Stimulated activated CD8-positive, alpha-beta memory T cell treated with anti-CD3 and anti-CD28 coated beads, Interleukin-15, amount 100 ng/mL, for 48 hours (primary cell): ENCODE measurements at regions not wholly inside any gene's neighbourhood (a gene's known extent, or its start where the extent isn't known, plus 50 kb on each side); places are given as distances from the start of the nearest gene placed in this dataset.
"Not testable (repeated sequence)": the region's sequence is repeated elsewhere in the genome, so short reads cannot be mapped to it uniquely, and the experiment has no call there.

Experiments used
- DNase-seq, 2 donors: peaks; one replicate each; pipeline ENCODE4 v3.0.0-alpha.2; 2020; ENCODE audit warnings: low read depth in 2 of 2

DNA sequence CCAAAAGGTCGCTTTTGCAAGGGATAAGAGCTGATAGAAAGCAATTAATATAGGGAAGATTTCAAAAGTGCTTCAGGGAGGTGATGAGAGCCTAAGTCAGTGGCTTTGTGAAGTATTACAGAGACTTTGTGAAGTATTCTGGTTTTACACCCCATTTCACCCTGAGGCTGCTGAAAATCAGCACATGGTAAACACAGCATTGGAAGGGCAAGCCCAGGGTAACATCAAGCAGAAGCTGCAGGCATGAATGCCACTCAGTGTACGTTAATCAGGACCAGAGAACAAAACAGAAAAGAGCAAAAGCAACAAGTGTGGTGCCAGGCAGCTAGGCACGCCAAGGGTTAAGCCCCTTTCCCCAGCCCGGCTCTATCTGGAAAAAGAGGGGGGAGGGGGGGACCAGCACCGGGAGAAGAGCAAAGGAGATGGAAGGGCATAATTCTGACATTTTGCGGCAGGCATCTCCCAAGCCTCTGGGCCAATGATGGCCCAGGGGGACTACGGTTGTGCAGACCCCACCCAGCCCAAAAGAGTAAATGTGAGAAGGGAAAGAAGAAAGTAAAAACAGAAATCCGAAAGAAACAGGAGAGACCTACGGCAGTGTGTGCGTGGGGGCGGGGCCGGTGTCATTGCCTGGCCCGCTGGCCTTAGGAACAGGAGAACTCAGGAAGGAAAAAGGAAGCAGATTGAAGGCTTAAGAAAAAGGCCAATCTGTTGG, 58.9 kb downstream of the DHRS2 start:
- no peak for DNase-seq

DNA sequence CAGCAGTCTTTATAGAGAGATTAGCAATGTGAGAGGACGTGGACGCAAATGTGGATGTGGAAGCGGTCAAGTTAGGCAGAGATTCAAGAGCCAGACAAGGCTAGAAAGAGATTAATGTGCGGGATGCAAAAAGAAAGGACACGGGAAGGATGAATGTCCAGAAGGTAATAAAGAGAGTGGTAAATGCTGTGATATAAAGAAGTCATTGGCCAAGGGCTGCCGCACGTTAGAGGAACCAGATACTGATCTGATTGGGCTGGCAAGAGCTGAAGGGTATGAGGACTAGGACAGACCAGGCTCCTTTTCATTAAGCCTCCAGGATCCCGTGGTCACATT, 59.5 kb downstream of the DHRS2 start:
- no peak for DNase-seq

DNA sequence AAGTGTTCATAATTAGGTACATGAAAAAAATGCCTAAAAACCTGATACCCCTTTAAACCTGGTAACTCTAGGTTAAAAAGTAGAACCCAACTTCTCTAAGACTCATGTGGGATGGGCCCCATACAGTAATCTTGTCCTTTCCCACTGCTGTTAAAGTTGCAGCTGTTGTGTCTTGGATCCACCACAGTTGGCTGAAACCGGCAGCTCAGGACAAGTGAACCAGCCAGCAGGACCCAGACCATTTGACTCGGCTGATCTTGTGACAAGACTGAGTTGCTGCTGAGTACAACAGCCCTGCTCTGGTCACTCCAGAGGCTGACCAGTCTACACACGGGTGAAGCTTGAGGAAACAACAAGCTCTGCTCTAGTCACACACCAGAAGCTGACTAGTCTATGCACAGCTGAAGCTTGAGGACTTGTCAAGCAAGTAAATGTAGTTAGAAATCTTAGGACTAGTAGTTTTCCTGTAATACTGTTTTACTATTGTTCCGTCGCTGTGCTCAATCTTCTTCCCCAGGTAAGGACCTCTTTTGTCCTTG, 60.6 kb downstream of the DHRS2 start:
- DNase-seq, result no peak

DNA sequence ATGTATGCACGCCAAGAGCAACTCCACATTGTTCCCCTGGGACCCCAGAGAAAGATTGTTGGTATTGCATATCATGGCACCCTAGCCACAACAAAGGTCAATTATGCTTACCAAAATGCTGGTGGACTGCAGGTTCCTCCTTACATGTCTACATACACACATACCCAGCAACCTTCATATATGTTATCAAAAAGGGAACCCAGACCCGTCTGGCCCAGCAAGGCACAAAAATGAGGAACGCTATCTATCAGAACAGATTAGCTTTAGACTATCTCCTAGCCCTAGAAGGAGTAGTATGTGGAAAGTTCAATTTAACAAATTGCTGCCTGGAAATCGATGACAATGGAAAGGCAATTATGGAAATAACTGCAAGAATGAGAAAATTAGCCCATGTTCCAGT, 61.5 kb downstream of the DHRS2 start:
- no peak for DNase-seq

DNA sequence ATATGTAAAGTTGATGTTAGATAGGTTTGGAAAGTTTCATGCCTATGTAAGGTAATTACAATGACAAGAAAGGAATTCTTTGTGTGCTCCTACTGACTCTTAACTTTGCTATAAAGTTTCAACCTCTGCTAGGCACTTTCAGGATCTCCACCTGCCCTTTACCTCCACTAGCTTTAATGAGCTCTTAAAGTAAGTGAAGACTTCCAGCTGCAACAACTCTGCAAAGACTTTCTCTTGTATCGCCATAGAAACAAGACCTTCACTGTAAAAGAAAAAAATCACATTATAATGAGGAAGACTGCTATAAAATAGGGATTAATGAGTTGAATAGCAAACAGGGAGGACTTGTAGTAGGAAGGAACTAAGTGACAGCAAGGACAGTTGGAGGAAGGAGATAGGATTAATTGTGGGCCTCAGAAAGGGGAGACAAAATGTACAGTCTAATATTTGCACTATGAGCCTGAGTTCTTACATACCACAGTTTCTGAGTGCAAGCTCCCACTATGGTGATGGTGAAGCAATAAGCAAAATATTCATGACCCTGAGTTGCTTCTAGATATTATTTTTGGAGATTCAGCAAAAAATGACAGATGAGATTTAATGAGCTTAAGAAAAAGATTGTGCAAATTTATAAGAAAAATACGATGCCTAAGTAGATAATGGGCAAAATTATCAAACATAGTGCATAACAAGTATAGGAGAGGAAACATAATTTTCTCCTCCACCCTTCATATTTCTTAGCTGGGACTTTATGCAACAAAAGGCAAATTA, 66.7 kb downstream of the DHRS2 start:
- no peak for DNase-seq

DNA sequence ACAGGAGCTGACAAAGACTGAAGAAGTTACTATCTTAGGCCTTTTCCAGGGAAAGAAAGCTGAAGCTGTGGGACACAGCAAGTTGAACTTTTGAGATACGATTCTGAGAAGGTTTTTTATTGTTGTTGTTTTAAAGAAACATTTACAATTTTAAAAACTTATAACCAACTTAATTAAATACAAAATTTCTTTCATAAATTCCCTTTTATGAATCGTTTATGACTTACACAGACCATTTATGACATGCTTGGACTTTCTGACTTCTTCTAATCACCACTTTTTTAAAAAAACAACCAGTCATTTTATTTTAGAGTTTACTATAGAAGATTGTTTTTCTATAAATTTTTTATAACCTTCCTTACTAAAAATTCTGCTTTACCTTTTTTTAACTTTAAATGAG, 68.7 kb downstream of the DHRS2 start:
- DNase-seq, result no peak

DNA sequence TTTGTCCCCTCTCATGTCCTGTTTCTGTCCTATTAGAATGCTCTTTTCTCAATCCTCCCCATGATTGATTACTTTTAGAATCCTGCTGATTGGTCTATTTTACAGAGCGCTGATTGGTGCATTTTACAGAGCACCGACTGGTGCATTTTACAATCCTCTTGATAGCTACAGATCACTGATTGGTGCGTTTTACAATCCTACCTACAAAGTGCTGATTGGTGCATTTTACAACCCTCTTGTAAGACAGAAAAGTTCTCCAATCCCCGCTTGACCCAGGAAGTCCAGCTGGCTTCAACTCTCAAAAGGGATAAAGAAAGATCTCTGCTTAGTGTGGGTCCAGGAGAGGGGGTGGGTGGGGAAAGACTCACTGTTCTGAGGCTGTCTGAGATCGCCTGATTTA, 71.3 kb downstream of the DHRS2 start:
- no peak for DNase-seq

DNA sequence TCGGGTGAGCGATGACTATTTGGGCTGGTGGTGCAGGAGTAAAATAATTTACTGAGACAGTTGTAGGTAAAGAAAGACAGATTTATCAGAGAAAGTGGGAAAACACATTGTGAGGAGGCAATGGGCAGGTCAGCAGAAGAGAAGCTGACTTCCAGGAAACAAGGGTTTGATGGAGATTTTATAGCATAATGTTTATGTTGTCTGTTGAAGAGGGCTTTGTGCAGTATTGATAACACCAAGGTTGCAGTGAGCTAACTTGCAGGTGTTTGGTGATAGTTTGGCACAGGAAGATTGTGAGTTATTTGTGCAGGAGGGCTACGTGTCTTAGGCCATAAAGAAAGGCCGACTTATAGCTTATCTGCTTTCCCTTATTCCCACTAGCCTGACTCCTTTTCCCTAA, 72.2 kb downstream of the DHRS2 start:
- DNase-seq, result no peak

DNA sequence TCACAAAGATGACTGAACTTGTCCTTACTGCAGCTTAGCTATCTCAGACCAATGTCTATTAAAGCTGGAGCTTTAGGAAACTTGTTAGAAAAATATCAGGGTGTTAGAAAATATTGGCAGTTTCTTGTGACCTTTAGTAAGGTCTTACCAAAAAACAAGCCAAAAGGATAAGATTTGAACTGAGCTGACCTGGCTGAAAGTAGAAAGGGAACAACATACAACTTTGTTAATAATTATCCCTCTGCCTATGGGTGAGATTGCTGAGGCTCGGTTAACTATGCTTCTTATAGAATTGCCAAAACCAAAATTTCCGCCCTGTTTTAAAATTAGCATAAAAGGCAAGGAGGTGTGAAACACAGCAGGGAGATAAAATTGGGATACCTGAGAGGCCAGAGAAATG, 73.8 kb downstream of the DHRS2 start:
- no peak for DNase-seq

DNA sequence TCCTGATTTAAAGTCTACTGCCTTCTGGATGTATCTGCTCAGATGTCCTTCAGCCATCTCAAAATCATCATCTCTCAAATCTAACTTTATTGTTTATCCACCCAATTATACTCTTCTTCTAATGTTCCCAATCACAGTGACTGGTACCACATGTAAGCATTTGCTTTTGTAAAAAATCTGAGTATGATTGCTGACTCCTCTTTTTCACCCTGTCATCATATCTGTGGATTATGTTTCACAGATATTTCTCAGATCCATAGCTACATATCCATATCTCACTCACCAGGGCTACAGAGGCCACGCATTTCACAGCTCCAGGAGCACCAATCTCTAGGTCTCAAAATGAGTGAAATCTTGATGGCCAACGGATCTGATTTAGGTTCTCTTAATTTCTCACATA, 76.1 kb downstream of the DHRS2 start:
- DNase-seq, result no peak

DNA sequence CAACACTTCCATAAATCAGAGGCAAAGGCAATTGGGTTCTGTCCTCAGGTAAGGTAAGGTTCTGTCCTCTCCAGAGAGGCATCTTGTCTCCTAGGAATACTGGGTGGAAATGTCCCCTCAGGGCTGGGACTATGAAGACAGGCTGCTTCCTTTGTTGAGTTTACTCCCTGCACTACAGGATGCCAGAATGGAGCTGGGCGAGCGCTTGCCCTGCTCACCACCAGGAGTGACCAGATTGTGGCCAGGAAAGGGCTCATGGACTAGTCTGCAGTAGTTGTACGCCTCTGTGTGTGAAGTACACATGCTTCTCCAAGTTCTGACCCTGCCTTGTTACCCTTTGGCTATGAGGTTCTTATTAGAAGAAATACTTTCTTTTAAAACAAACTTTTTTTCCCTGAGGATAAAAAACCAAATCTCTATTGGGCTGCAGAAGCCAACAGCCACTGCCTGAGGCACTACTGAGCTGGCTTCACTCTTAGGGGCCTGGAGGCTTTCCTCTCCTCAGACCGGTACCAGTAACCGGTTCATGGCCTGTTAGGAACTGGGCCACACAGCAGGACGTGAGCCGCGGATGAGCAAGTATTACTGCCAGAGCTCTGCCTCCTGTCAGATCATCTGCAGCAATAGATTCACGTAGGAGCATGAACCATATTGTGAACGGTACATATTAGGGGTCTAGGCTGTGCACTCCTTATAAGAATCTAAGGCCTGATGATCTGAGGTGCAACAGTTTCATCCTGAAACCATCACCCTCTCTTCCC, 83.2 kb downstream of the DHRS2 start:
- no peak for DNase-seq

DNA sequence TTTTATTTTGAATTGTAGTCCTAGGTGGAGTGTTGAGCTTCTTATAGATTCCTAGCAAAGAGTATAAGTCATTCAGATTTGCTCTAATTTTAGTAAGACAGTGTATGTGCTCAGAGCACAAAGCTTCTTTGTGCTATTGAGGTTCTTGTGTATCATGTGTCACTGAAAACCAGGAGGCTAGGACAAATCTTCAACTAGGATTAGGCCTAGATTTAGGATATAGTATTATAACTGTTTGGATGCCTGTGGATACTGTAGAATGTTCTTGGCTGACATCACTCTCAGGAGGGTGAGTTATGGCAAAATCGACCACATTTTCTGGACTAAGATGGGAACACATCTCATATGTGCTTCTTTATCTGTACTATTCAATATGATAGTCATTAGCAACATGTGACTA, 86.5 kb downstream of the DHRS2 start:
- DNase-seq, result no peak

DNA sequence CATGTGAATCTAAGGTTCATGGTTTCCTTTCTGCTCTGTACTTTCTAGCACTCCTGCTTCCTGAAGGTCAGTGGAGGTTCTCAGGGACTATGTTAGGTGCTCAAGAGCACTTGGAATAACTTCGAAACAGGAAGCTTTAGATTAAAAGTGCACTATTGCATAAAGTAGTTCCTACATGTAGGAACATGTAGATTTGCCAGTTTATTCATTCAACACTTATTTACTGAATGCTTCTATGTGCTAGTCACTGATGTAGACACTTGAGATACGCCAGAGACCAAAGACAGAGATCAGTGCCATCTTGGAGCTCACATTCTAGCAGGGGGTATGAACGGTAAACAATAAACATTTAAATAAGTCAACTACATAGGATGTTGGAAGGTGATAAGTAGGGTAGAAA, 87.7 kb downstream of the DHRS2 start:
- DNase-seq, result no peak

DNA sequence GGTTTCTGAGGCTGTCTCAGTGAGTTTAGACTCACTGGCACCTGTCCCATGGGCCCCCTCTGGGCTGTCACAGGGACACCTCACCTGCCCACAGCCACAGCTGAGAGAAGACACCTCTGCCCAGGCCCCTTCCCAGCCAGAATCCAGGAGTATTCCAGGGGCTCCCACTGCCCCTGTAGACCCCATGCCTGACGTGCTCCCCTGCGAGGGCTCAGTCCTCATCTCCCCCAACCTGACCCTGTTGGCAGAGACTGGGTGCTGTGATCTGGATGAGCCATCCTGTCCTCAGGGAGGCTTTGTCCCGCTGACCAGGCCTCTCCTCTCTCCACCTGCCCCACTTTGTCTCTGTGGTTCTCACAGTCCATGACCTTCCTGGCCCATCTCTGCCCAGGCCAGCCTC, 89.4 kb downstream of the DHRS2 start:
- DNase-seq, result no peak

DNA sequence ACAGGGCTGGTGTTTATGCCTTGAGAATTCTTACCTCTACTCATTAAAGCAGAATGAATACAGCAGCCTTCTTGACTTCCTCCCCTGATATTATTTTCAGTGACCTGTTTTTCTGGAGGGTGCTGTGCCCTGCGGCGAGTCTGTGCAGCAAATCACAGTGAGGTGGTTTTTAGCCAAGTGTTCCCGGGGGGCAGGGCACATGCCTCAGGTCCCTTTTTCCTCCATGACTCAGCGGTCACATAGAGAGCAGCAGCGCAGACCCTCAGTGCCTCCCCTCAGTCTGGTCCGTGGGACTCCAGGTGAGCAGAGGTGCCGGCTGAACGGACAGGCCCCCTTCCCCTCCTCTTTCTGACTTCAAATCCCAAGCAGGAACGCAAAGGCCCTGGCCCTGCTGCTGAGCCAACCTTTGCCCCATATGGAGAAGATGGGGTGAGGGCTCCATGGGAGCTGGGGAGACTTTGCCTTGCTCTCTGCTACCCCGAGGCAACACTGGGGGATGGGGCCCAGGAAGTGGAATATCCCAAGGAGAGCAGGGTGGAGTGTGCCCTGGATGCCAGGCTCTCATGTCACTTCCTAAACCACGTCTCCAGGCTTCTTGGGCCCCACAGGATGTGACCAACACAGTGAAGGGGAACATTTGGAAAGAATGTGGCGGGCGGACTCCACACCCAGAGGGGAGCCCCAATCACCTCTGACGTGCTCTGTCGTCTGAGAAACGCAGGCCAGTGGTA, 90.0 kb downstream of the DHRS2 start:
- DNase-seq, result no peak

DNA sequence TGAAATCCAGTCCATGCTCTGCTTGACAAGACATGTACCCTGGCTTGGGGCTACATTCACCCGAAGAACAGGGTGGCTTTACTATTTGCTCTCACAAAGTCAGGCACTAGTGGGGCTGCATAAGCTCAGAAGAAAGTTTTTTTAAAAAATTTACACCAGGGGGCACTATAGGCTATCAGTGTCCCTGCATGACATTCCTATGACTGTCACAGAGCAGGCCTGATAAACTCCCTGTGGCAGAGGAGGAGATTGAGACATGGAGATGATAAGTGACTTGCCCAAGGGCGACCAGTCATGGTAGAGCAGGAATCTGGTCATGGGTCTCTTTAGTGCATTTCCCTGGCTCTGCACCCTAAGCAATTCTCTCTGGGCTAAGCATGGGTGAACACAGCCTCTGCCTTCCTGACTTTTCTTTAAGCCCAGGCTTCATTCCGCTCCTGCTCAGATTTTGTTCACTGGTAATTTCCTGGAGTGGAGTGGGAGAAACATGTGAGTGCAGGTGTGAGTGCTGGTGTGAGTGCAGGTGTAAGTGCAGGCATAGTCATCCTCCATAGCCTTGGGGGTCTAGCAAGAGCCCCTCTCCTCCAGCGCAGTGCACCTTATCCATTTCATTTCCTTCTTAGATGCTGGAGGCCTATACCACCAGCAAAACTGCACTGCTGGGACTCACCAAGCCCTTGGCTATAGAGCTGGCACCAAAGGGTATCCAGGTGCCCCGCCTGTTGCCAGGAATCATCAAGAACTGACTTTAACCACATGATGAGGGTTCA, 91.6 kb downstream of the DHRS2 start:
- DNase-seq, result no peak

DNA sequence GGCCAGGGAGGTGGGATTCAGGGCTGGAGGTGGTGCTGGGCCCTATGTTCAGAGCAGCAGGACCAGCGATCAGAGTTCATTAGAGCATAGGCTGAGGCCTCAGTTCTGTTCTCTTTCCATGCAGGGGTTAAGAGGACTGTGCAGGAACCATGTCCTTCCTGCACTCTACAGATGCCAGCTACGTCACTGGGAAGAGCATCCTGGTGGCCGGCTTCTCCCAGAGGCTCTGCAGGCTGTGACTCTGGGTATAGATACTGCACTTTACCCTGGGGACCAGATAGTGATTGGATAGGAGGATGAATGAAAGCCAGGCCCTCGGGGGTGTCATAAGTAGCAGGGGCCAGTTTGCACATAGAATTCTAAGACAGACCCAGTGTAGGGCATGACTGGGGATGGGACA, 92.6 kb downstream of the DHRS2 start:
- no peak for DNase-seq

DNA sequence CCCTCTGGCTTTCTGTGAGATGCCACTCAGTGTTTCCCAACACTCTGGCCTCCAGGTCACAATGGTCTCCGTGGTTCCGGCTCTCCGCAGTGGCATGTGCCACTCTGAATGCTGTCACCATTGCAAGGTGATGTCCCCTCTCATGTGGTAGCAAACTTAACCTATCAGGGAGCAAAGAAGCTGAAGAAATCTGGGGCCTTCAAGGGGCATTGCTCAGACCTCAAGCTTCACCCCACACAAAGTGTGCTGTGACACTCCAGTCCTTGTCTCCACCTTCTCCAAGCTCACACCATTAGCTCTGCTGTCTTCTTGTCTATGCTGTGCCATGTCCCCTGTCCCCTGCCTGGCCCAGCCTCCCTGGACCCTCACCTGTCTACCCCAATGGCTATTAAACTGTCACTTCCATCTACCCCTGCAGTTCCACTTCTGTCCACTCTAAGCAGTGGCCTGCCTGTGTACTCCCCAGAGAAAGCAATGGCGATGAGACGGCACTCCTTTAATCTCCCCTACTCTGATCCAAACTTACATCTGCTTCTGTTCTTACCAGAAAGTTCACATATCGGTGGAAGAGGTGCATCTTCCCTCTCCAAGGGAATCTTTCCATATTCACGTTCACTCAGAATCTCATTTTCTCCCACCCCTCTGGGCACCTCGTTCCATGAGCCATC, 93.7 kb downstream of the DHRS2 start:
- no peak for DNase-seq

DNA sequence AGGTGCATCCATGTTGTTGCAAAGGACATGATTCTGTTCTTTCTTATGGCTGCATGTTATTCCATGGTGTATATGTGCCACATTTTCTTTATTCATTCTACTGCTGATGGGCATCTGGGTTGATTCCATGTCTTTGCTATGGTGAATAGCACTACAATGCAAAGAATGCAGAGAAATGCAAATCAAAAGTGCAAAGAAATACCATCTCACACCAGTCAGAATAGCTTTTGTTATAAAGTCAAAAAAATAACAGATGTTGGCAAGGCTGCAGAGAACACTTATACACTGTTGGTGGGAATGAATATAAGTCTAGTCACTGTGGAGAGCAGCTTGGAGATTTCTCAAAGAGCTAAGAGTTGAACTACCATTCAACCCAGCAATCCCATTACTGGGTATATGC, 99.2 kb downstream of the DHRS2 start:
- no peak for DNase-seq

DNA sequence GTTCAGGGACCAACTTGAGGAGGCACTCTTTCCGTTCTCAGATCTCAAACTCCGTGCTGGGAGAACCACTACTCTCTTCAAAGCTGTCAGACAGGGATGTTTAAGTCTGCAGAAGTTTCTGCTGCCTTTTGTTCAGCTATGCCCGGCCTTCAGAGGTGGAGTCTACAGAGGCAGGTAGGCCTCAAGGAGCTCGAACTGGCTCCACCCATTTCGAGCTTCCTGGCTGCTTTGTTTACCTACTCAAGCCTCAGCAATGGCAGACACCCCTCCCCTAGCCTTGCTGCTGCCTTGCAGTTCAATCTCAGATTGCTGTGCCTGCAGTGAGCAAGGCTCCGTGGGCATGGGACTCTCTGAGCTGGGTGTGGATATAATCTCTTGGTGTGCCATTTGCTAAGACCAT, 108.2 kb downstream of the DHRS2 start:
- not testable (repeated sequence) for DNase-seq

DNA sequence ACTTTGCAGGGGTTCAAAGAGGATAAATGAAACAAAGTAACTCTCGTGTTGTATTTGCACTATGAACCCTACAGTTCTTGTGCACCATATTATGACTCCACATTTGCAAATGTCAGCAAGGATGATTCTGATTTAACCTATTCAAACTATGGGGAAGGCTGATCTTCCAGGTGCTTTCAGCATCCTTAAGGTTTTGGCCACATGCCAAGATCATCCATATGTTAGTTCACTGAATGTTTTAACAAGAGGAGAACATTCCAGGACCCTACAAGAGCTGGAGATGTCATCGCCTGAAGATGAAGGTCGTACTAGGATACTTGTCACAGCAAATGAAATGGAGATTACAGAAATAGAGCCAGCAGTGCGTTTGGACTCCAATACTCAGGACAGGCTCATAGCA, 114.2 kb downstream of the DHRS2 start:
- DNase-seq, result no peak
